Posterior cingulate gyrus (tissue), 11 donors: ENCODE measurements at regions not wholly inside any gene's neighbourhood (a gene's known extent, or its start where the extent isn't known, plus 50 kb on each side); places are given as distances from the start of the nearest gene placed in this dataset.
A peak's percentile ranks its signal among the peaks of the same experiment; 100 is the strongest.

Source experiments
- DNase-seq, 10 donors: peaks; one replicate each; pipeline versions ENCODE4 v3.0.0 to v3.0.0-alpha.2; 2020 to 2021; ENCODE audit warnings: mixed read lengths in 3 of 10
- intact Hi-C: fragments of 100-400 bp; cut with DNase I; formaldehyde crosslinking; loops from one replicate; pipeline ENCODE4 v1.15.1; 2023

DNA sequence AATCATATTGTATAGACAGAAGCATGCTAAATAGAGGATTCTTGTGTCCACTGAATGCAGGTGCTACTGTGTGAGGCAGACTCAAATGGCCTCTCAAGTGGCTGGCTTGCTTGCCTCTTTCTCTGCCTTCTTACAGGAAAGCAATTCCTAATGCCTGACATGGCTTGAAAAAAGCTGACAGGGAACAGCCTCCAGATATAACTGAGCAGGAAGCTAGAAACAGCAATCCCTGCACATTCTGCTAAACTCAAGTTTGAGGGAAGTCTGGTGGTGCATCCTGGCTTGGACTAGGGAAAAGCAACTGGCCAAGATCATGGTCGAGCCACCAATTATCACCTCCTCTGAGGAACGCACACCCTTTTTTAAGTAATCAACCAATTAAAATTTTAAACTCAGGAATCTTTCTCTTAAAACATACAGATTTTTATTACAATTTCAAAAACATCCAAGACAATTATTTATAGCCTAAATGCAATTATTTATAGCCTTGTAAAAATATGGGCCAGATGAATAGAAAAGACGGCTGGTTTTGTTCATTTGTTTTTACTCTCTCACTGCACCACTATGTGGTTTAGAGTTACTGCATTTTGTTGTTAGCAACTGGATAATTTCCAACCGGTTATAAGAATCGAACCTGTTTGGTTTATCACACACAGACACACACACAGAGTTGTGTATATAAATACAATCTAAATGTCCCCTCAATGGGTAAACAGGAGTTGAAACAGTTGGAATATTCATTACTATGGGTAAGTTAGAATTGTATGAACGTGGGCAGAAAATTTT lies 290.9 kb upstream of the ANKRD55 start:
- no peak for DNase-seq
- intact Hi-C loops: no loop called here

GRCh38 chr5:56522960-56523359 lies 289.8 kb upstream of the ANKRD55 start:
- intact Hi-C loops: no loop called here
- DNase-seq: no peak

GRCh38 chr5:56522169-56522568 lies 289.0 kb upstream of the ANKRD55 start:
- DNase-seq: no peak
- intact Hi-C loops: no loop called here

- intact Hi-C loops: no loop called here
- peak in 4 of 10 donors; percentile 15 to 85 (median 46) for DNase-seq
Measured at GRCh38 chr5:56520986-56521730, 288.0 kb upstream of the ANKRD55 start.

DNA sequence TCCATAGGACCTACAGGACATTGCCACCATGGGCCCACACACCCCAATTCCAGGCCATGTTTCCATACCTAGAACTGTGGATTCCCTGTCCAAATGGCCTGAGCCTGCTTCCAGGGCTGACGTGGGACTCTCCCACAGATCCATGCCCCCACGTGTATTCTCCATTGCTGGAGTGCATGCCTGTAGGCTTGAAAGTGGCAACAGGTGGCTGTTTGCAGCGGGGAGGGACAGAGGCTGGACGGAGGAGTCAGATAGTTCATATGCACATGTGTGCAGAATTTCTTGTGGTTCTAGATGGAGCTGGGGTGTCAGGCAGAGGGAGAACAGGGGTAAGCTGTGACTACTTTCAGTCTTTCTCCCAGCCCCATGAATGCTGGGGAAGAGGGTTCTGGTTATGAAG lies 285.7 kb upstream of the ANKRD55 start:
- intact Hi-C loops: no loop called here
- no peak for DNase-seq

DNA sequence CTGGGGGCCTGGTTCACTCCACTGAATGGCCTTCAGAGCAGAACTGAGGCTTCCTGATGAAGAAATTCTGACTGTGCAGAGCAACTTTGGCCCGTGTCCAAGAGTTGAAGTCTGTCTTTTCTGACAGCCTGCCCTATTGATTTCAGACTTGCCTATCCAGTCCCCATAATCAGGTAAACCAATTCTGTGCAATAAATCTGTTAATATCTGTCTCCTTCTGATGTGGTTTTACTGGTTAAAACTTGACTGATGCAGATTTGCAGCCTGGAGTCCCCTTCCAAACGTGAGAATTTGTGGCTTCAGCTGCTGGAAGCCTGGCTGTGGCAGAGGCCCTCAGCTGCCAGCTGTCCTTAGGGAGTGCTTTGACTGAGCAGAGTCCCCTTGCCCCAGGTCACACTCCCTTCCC lies 283.9 kb upstream of the ANKRD55 start:
- peak in 1 of 10 donors; percentile 23 for DNase-seq
- intact Hi-C loops: no loop called here

DNA sequence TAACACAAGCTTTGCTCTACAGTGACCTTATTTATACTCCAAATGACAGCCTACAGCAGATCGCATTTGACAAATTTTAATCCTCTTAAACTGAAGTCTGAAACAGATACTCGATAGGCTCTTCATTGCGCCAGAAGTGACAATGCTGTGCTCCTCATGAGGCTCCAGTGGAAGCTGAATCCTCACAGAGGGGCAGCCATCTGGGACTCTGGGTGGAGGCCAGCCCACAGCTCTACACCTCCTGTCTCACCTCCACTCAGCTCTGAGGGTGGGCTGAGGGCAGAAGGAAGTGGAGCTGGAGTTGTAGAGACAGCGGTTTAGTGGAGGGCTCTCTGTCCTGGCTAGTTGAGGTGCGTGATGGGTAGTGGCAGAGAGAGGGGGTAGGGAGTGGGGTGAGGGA lies 283.3 kb upstream of the ANKRD55 start:
- intact Hi-C loops: no loop called here

GRCh38 chr5:56516035-56516434 lies 282.9 kb upstream of the ANKRD55 start:
- intact Hi-C loops: no loop called here
- no peak for DNase-seq

More for the DNA sequence above, 283.3 kb upstream of the ANKRD55 start:
- DNase-seq: no peak

- no peak for DNase-seq
- intact Hi-C loops: no loop called here
Measured at GRCh38 chr5:56515011-56515410, 281.9 kb upstream of the ANKRD55 start.

DNA sequence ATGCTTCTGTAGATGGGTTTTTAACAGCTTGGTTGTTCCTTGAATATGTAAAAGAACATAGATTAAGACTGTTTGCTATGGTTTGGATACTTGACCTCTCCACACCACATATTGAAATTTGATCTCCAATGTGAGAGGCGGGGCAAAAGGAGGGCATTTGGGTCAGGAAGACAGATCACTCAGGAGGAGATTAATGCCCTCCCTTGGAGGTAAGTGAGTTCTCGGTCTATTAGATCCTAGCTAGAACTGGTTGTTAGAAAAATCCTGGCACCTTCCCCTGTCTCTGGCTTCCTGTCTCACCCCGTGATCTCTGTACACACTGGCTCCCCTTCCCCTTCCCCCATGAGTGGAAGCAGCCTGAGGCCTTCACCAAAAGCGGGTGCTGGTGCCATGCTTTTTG lies 281.1 kb upstream of the ANKRD55 start:
- no peak for DNase-seq
- intact Hi-C loops: no loop called here

DNA sequence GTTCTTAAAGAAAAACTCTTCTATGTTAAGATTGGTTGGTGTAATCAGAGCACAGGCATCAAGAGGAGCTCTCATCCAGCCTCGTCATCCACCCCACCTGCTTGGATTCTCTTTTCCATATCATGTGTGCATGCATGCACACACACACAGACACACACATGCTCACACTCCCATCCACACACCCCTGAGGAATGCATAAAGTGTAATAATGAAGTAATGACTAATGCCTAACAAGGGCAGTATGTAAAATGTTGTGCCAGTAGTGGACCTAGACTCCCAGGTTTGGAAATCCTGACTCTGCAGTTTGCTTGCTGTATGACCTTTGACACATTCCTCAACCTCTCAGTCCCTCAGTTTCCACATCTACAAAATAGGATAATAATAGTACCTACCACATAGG lies 280.0 kb upstream of the ANKRD55 start:
- intact Hi-C loops: no loop called here
- no peak for DNase-seq

DNA sequence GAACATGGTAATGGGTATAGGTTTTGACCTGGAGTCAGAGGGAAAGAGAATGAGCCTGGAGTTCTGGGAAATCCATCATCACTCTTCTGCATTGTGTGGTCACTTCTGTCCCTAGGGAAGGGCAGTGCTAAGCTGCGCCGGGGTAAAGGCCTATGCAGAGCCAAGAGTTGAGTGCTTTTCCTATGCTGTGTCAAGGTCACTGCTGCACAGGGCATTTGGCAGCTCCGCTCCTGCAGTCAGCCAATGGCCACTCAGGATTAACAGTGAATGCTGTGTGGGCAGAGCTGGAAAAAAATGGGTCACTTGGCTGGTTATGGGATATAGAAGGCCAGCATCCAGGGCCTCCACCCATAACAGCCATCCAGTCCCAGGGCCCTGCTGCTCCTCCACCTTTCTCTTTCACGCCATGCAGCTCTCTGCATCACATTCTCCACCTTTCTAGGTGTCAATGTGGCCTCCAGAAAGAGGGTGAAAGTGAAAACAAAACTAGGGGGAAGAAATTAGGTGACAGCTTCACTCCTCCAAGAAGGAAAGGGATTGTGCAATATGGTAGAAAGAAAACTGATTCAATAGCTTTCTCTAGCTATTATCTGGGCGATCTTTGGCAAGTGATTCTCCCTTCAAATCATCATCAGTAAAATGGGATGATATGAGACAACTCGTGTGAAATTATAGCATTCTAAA lies 279.3 kb upstream of the ANKRD55 start:
- intact Hi-C loops: no loop called here
- no peak for DNase-seq

- intact Hi-C loops: no loop called here
- no peak for DNase-seq
Measured at GRCh38 chr5:56511326-56511841, 278.3 kb upstream of the ANKRD55 start.

DNA sequence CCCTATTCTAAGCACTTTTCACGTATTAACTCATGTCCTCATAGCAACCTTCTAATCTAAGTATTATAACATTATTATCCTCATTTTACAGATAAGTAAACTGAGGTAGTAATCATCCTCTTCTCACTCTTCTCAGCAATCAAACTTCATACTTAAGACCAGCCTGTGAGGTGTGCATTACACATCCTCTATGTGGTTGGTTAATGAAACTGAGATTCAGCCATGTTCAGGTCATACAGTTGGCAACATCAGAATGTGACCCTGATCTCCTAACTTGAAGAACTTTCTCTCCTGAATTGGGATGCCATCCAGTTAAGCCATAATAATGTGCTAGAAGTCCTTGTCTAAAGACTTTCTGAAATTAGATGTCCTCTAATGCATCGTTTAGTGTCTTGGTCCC lies 275.1 kb upstream of the ANKRD55 start:
- intact Hi-C loops: no loop called here
- DNase-seq: no peak

DNA sequence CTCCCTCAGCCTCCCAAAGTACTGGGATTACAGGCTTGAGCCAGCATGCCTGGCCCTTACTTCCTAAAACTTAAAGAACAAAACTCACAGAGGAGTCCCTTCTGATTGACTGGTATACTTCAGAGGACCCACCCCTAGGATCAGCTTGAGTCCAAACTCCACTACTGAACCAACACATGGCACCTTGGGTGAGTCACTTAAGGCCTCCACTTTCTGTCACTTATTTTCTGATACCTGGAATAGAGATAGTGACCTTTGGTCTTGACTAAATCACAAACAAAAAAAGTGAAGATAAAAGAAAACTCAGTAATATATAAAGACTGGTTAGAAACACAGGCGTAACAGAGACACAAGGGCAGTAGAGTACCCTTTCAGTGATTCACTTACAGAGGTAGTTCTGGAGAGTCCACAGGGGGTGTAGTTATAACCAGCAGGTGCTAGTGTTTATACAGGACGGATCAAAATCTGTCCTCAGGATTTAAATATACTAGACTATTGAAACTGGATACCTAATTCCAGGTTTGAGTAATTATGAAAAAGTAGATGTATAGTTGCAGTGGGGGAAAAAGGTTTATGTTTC lies 274.3 kb upstream of the ANKRD55 start:
- DNase-seq: no peak
- intact Hi-C loops: no loop called here

- no peak for DNase-seq
Measured at GRCh38 chr5:56506211-56506965, 273.3 kb upstream of the ANKRD55 start.

GRCh38 chr5:56503929-56504328 lies 270.8 kb upstream of the ANKRD55 start:
- DNase-seq: no peak
- intact Hi-C loops: no loop called here

More at GRCh38 chr5:56506211-56506965, 273.3 kb upstream of the ANKRD55 start:
- intact Hi-C loops: no loop called here

- intact Hi-C loops: no loop called here
- no peak for DNase-seq
Measured at GRCh38 chr5:56501781-56502557, 268.8 kb upstream of the ANKRD55 start.

DNA sequence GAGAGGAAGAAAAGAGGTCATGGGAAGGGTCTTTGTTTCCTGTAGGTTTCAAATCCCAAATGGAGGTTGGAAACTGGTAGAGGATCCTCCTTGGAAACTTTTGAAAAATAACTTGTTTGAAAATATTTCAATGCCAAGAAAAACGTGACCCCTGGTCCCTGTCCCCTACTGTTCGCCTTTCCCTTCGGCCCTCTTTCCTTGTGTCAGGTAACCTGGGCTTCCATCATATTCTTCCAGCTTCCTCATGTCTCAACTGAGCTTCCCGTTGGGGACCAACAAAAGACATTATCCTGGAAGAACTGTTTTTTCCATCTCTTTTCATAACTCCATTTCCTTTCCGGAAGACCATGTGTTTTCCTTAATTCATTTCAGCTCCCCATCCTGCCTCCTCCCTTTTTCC lies 266.8 kb upstream of the ANKRD55 start:
- DNase-seq: no peak
- intact Hi-C loops: no loop called here
